Lower leg skin (tissue), 4 donors: ENCODE measurements at regions not wholly inside any gene's neighbourhood (a gene's known extent, or its start where the extent isn't known, plus 50 kb on each side); places are given as distances from the start of the nearest gene placed in this dataset.
"Not testable (repeated sequence)": the region's sequence is repeated elsewhere in the genome, so short reads cannot be mapped to it uniquely, and the experiment has no call there.

Experiments used
- DNase-seq, 2 donors: peaks; one replicate each; pipeline ENCODE4 v3.0.0-alpha.2; 2019; ENCODE audit warnings: low spot score in 2 of 2
- H3K4me3 ChIP-seq: fragments of 200-600 bp; sonication (generic); 2 replicates; pipeline ENCODE4 v1.5.1; 2017; ENCODE audit warnings: mild to moderate bottlenecking, low read depth; ENCODE audit not compliant: poor library complexity, severe bottlenecking
- CTCF ChIP-seq, 3 donors: fragments of 450-650 bp; IDR thresholded peaks; one replicate each; pipeline ENCODE4 v1.5.1; 2016; ENCODE audit warnings: antibody characterized with exemption in 3 of 3, mild to moderate bottlenecking in 3 of 3, moderate library complexity in 2 of 3
- POLR2A ChIP-seq, 2 donors: fragments of 450-650 bp; IDR thresholded peaks; one replicate each; pipeline ENCODE4 v1.6.1; 2016 to 2017; ENCODE audit warnings: antibody characterized with exemption in 2 of 2, mild to moderate bottlenecking in 1 of 2, moderate library complexity in 1 of 2
- WGBS, 2 donors: methylation state at CpG; one replicate each; pipeline ENCODE4 v1.1.5; 2018; 5-methylcytosine and 5-hydroxymethylcytosine counted together
- intact Hi-C: fragments of 100-400 bp; cut with DNase I; formaldehyde crosslinking; loops from one replicate; pipeline ENCODE4 v1.15.0; 2023; ENCODE audit warnings: low total_unique reads

DNA sequence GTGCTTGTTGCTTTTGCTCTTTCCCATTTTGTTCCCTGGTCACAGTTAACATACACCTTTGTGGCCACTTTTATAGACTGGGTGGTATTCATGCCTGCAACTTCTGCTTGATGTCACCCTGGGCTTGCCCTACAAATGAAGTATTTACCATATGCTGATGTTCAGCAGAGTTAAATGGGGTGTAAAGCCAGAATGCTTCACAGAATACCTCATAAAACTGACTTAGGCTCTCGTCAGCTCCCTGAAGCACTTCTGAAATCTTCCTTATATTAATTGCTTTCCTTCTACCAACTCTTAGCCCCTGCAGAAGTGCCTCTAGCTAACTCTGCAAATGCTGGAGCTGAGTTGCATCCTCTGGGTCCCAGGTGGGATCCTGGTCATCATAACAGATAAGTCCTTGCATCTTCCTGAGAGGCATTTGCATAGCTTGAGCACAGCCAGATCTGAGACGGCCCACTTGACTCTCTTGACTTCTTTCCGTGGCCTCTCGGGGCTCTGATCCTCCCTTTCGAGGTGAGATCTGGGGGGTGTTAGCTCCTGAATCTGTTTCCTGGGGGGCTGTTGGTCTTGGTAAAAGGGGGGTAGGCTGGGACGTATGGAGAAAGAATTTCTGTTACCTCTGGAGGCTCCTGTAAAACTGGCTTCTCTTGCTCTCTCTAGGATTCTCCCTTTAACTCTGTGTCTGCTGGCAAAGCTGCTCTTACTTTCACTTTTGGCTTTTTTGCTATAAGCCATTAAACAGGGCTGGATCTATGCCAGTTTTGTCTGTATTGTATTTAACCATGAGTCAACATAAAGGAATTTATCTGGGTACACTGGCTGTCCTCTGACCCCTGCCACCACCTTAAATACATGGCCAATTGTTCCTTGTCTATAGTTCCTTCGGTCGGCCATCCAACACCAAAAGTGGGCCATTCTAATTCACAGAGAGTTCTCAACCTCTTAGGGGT is 223.0 kb upstream of the SYNCRIP start:
- DNase-seq = no peak
- H3K4me3 ChIP-seq = no peak overlapping the region
- TF ChIP-seq POLR2A (IDR thresholded peaks at IDR 0.05) (no peak), CTCF (IDR thresholded peaks at IDR 0.05) (no peak)
- intact Hi-C loops = no loop called here
- WGBS, 2 donors = 16 to 19% methylated on average over 8 of the region's 8 CpGs

GRCh38 chr6:85864453-85865401 is 222.0 kb upstream of the SYNCRIP start:
- DNase-seq = no peak
- TF ChIP-seq POLR2A (IDR thresholded peaks at IDR 0.05) = no peak
- no peak for TF ChIP-seq CTCF (IDR thresholded peaks at IDR 0.05)
- intact Hi-C loops = no loop called here
- H3K4me3 ChIP-seq = no peak overlapping the region
- WGBS, 2 donors = 21 to 23% methylated on average over 7 of the region's 7 CpGs

- TF ChIP-seq POLR2A (IDR thresholded peaks at IDR 0.05) (no peak), CTCF (IDR thresholded peaks at IDR 0.05) (no peak)
- DNase-seq = no peak
- intact Hi-C loops = no loop called here
- WGBS, 2 donors = 71 to 76% methylated on average over 2 of the region's 2 CpGs
- no peak overlapping the region for H3K4me3 ChIP-seq
Measured at GRCh38 chr6:85856235-85856634, 213.5 kb upstream of the SYNCRIP start.

DNA sequence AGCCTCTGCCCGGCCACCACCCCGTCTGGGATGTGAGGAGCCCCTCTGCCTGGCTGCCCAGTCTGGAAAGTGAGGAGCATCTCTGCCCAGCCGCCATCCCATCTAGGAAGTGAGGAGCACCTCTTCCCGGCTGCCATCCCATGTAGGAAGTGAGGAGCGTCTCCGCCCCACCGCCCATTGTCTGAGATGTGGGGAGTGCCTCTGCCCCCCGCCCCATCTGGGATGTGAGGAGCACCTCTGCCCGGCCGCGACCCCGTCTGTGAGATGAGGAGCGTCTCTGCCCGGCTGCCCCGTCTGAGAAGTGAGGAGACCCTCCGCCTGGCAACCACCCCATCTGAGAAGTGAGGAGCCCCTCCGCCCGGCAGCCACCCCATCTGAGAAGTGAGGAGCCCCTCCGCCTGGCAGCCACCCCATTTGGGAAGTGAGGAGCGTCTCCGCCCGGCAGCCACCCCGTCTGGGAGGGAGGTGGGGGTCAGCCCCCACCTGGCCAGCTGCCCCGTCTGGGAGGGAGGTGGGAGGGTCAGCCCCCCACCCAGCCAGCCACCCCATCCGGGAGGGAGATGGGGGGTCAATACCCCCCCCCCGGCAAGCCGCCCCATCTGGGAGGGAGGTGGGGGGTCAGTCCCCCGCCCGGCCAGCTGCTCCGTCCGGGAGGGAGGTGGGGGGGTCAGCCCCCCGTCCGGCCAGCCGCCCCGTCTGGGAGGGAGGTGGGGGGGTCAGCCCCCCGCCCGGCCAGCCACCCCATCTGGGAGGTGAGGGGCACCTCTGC is 195.8 kb upstream of the SYNCRIP start:
- peak in 1 of 2 donors; percentile 72 for DNase-seq
- 92 to 100% methylated on average over 2 to 24 of the region's 37 CpGs for WGBS, 2 donors
- intact Hi-C loops, H3K4me3 ChIP-seq: not testable (repeated sequence)

DNA sequence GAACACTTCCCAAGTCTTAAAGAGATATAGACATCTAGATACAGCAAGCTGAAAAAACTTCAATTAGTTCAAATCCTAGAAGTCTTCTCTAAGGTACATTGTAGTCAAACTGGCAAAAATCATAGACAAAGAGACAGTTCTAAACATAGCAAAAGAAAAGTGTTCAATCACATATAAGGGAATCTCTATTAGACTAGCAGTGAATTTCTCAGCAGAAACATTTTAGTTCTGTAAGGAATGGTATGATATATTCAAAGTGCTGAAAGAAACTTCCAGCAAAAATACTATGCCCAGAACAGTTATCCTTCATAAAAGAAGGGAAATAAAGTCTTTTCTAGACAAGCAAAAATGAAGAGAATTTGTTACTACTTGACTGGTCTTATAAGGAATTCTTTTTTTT is 186.3 kb upstream of the SYNCRIP start:
- no peak for TF ChIP-seq POLR2A (IDR thresholded peaks at IDR 0.05)
- TF ChIP-seq CTCF (IDR thresholded peaks at IDR 0.05) = no peak
- no peak for DNase-seq
- H3K4me3 ChIP-seq = no peak overlapping the region
- intact Hi-C loops = no loop called here
